Activated CD4-positive, alpha-beta T cell treated with anti-CD3 and anti-CD28 coated beads, Interleukin-10, Interleukin-2, amounts not matched to agents 100 ng/mL and 50 ng/mL, durations not matched to agents 16 hours and 8 hours (primary cell): ENCODE measurements at regions not wholly inside any gene's neighbourhood (a gene's known extent, or its start where the extent isn't known, plus 50 kb on each side); places are given as distances from the start of the nearest gene placed in this dataset.
"Not testable (repeated sequence)": the region's sequence is repeated elsewhere in the genome, so short reads cannot be mapped to it uniquely, and the experiment has no call there.

ENCODE experiments used
- DNase-seq: peaks from one replicate; pipeline ENCODE4 v3.0.0-alpha.2; 2020

DNA sequence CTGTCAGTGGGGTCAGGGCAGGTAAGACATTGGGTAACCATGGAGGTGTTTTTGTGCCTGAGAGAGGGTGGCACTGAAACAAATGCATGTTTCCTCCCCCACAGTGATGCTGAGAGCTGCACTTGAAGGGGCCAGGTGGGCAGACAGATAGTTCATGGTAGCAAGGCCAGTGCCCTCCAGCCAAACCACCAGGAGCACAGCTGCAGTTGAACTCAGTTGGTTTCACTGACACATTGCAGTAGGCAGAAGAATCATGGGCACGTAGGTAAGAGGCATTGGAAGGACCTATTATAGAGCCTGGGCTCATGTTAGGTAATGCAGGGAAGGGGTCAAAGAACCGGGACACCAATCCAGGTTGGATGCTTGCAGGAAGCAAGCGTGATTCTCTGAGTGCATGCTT lies 93.2 kb upstream of the ARL4C start:
- DNase-seq = no peak

DNA sequence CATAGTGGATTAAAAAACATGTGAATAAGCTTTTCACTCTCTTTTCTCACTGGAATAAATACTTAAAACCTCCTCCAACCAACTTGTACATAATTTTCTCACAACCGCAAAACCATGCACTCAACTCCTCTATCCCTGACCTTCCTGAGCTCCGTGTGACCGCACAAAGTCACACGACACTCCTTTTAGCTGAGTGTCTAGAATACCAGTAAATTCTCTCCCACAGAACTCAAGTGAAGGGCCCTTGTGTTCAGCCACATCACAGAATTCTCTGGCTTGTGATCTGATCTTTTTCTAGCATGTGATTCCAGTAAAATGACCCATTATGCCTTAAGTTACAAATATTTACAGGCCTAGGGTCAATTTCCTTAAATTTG lies 91.2 kb upstream of the ARL4C start:
- no peak for DNase-seq

DNA sequence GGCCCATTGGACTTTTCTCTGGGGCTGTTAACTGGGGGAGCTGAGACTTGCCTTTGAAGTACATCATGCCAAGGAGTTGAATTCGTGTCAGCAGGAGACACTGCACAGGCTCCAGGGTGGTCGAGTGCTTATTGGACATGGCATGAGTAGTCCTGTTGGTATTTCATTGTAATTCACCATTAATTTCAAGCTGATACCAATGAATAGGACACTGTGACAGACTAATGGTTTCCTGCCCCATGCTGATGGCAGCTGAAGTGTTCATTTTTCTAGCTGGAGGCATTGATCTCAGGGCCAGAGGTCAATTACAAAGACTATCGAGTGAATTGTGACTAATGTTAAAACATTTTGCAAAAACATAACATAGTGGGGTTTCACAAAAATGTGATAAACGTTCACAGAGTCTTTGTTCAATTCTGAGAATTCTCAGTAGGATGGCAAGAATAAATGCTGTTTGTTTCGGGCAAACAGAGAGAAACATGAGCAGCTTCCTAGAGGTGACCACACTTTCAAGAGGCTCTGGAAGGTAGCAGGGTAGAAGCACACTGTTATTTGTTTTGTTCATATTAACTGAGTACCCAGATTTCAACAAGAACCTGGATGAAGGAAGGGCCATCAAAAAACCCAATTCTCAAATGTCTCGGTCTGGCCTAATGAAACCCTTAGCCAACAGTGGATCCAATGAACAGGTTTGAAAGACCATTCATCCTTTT lies 90.6 kb upstream of the ARL4C start:
- no peak for DNase-seq

DNA sequence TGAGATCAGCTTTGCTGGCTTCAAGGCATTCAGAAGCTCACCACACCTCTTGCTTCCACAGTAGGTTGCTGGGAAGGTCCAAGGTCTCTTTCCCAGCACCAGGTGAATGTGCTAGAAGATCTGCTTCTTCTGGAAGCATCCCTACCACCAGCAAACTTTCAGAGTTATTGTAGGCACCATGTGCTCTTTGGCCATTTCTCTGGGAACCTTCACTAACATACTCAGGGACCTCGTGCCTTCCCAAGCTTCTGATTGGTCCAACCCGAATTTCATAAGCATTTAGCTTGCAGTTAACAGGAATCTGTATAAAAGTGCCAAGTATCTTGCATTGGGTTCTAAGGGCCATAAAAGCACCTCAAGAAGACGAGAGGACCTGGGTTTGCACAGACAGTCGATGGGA lies 86.5 kb upstream of the ARL4C start:
- no peak for DNase-seq

DNA sequence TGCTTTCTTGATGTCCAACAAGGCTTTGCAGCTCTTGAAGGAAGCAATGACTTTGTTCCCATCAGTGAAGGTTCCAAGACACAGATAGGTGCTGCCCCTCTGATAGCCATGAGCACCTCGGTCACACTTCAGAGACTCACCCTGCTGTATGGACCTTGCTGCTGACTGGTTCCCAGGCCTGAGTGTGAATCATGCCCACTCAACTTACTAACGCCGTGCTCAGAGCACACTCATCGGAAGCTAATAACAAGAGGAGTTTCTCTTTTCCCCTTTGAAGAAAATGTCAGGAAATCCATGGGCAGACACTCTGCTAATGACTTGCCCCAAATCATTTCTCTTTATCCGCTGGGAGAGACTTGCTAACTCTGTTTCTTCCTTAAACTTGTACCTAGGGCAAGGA lies 83.8 kb upstream of the ARL4C start:
- no peak for DNase-seq

DNA sequence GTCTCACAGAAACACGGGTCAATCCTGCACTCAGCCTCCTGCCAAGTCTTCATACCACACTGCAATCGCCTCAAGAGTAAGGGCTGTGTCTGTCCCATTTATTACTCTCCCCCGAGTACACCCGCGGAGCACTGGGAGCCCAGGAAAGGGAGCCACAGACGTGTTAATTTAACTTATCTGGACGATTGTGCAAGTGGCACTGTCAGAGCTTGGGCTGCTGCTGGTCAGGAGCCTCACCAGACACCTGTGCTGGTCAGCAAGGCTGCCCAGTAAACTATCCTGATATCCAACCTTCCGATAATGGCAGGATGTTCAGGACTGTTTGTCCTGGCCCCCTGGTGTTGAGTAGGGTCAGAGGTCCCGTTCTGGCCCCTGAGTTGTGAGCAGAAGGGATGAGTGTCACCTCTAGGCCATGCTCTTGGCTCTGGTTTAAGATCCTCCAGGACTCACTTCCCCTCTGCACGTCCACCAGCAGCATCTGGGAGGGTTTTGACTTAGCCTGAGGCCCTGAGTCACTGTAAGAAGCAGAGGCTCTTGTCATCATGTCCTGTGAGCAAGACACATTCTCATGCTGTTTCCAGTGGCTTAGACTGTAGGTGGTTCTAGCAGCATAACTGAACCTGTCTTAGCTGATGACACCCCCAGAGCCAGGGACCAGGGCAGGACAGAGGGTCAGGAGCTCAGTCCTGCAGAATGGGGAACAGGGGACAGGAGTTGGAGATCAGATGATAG lies 82.5 kb upstream of the ARL4C start:
- no peak for DNase-seq

DNA sequence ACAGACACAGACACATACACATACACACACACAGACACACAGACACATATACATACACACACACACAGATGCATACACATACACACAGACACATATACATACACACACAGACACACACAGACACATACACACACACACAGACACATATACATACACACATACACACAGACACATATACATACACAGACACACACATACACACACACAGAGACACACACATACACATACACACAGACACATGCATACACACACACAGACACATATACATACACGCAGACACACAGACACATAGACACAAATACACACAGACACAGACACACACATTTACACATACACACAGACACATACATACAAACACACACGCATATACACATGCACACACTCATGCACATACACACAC lies 81.5 kb upstream of the ARL4C start:
- DNase-seq = no peak

DNA sequence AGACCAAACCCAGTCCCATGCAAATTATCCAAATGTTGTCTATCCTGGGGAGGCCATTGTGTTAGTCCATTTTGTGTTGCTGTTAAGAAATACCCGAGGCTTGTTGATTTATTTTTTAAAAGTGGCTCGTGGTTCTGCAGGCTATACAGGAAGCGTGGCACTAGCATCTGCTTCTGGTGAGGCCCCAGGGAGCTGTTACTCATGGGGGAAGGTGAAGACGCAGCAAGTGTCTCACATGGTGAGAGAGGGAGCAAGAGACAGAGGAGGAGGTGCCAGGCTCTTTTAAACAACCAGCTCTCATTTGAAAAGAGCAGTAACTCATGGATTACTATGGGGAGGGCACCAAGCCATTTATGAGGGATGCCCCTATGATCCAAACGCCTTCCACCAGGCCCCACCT lies 80.3 kb upstream of the ARL4C start:
- no peak for DNase-seq

DNA sequence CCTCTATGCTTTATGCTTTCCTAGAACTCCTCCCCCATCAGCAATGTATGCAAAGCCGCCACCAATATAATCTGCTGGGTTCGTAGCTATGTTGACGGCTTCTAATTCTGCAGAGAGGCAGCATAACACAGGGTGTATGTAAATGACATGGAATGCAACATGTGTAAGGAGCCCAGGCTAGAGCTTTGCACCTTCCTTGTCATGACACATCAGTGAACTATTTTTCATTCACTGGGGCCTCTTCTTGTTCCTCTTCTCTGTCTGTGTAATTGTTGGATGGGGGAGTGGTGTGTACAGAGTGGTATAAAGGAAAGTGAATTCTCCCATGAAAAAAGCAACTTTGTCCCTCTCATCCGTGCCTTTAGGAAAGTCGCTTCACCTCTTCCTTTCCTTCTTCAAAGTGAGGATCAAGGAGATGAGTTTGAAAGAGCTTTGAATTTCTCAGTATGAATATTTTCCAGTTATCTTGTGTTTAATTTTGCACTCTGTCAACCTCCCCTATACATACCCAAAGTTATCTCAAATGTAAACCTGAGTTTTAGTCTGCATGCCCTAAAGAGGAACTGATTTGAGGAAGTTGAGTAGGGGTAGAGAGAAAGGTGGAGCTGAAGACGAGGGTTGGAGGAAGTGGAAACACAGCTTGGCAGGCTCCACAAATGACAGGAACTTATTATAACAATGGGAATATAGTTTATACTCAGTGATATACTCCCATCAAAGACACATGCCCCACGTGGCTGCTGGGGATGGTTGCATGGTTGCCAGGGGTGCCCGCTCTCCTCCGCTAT lies 74.9 kb upstream of the ARL4C start:
- no peak for DNase-seq

DNA sequence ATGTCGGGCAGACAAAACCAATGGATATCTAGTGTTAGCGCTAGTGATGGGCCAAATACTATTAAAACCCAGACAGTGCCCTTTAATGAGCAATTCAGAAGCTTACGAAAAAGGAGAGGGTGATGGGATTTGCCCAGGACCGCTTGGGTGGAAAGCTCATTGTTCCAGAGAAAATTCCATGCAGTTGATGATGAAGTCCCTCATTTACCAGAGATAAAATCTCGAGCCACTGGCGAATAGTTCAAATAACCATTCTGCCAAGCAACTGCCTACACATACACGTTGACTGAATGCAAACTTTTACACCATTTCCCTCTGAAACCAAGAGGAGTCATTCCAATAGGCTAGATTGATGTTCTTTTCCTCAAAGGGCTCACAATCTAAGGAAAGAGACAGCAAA lies 73.6 kb upstream of the ARL4C start:
- no peak for DNase-seq

DNA sequence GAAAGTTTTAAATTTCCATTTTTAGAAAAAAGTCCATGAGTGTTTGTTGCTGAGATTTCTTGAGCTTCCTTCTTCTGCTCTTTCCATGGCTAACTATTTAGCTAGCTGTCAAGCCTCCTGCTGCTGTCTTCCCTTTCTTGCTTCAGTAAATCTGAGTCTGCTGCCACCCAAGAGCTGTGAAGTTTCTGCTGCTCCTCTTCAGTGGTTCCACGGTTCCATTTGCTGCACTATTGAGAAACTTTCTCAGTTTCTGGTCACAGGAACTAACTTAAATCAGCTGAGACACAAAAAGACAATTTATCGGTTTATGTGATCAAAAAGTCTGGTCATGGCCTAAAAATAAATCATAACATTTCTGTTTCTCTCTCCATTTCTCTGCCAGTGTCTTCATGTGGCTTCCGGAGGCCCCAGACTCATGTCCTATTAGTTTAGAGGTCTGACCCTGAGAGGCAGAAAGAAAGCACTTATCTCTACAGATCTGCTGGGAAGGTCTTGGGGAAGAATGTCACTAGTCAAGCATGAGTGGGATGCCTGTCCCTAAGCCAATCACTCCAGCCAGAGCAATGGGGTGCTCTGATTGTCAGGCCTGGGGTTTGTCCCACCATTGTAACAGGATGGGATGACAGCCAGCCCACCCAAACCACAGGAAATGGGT lies 73.0 kb upstream of the ARL4C start:
- no peak for DNase-seq

DNA sequence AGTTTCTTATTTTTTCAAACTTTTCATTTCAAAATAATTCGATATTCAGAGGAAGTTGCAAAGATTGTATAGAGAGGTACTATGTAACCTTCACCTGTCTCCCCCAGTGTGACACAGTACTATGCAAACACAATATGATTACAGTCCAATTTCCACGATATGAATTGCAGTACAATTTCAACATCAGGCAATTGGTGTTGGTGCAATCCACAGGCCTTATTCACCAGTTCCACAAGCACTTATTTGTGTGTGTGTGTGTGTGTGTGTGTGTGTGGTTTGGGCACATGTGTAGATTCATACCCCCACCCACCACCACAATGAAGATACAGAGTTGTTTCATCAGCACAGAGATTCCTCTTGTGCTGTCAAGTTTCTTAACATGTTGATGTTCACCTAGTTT lies 69.7 kb upstream of the ARL4C start:
- no peak for DNase-seq

DNA sequence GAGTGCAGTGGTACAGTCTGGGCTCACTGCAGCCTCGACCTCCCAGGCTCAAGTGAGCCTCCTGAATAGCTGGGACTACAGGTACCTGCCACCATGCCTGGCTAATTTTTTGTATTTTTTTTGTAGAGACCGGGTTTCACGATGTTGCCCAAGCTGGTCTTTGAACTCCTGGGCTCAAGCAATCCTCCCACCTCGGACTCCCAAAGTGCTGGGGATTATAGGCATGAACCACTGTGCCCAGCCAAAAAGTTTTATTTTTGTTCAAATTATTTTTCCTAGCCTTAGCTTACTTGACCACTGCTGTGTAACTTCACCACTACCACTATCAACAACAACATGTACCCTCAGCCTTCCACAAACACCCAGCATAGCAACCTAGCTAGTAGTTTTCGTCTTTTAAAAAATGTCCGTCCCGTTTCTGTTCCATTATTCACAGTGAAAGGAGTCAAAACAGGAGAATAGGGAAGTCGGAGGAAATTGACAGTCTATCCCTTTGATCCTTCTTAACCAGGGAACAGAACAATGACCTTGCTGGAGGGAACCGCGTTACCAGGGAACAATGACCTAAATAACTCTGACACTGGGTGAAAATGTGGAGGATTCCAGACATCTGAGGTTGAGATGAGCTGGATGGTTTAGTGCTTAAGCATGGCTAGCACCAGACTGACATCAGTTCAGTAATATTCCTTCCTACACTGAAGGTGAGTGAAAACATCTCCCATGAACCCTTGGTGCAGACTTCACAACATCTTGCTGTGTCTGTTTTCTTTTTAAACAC lies 69.2 kb upstream of the ARL4C start:
- no peak for DNase-seq

DNA sequence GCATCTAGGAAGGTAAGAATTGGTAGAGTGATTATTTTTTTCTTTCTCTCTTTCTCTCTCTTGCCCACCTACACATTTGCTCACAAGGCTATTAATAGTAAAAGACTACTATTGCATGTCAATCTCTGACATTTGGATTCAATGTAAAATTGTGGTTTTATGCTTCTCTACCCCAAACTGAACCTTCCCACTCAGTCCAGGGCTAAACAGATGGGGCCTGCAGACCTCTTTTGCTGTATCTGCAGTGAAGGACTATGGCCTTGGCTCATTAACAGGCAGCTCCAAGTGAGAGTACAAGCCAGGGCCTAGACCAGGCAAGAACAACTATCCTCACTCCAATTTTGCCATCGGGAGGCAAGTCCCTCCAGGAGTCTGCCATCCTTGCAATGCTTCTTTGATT lies 68.3 kb upstream of the ARL4C start:
- DNase-seq = no peak

DNA sequence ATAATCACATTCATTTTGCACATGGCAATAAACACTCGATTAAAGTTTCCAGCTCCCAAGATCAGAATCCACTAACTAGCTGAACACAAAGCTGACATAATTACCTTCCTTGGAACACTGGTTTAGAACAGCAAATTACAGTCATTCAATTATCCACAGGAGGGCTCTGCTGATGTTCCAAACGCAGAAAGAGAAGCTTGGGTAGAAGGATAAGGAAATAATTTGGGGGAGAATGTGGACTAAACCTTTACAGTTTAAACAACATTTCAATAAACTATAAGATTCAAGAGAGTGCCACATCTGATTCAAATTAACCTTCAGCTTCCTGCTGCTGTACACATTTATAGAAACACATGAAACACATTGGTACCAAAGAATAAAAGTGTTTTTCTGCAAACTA lies 67.8 kb upstream of the ARL4C start:
- DNase-seq = no peak

DNA sequence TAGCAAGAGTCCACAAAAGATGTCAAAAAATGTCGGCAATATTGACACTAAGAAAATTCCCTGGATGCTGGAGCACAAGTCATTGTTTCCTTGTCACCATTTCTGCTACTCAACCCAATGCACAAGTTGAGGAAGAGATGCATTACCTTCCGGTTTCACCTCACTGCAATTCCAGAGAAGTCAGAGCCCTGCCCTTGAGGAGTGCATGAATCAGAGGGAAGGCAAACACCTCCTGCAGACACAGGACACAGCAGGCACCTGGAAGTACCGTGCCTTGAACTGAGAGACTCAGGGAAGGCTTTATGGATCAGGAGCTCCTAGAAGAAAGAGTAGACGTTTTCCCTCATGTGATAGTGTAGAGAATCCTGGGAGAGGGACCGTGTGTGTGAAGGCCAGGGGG lies 62.7 kb upstream of the ARL4C start:
- no peak for DNase-seq

DNA sequence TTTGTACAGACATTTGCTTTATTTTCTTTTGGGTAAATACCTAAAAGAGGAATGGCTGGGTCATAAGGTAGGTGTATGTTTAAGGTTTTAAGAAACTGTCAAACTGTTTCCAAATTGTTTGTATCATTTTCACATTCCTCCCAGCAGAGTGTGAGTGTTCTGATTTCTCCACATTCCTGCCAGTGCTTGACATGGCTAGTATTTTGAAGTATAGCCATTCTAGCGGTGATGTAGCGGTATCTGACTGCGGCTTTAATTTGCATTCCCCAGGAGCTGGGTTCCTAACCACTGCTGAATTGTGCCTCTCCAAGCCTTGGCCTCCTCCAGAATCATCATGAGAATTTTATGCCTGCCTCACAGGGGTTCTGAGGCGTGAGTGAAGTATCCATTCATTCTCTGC lies 61.8 kb upstream of the ARL4C start:
- DNase-seq = no peak

DNA sequence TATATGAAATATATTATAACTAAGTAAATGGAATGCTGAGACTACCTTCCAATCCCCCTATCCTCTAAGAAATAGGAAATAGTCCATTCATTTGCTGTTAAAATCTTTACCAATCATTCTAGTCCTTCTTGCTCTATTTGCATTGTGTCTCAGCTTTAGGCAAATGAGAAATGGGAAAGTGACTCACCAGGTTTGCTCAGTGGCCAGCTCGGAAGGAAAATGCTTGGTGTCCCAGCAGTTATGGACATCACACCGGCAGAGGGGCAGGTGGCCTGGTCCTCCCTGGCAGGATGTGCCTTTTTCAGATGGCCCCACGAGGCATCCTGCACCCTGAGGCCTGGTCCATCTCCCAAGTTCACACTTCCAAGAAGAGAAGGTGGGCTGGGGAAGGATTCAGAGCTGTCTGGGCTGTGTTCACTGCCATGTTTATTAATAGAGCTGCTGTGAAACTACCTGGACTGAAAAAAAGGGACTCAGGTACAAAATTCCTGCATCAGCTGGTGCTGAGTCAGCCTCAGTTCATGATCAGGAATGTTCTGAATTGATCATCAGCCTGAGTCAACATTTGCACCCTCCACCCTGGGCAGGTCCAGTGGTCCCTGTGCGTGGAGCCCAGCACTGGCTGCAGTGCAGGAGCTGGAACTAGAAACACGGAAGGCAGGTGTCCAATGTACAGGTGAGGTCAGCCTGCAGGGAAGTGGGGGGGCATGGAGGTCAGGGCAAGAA lies 60.1 kb upstream of the ARL4C start:
- DNase-seq = no peak

DNA sequence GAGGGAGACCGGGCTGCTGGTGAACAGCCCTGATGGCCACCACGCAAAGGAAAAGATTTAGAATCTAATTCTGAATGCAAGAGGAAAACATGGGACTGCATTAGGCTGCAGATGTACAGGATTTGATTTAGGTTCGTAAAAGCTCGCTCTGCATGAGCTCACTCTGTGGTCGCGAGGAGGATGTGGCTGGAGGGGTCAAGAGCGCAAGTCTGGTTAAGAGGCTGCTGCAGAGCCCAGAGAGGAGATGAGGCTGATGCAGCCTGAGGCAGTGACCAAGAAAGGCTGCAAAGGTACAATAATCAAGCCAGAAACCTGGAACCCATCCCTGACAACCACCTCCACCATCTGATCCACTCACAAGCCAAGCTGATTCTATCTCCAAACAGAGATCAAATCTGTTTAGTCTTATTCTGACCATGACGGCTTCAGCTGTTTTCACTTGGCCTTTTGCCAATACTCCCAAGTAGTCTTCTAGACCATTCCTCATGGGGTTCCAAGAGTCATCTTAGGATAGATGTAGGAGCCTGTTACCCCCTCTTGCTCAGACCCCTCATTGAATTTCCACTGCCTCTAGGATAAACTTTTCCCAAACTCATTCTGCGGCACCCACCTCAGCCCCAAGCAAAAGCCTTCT lies 58.9 kb upstream of the ARL4C start:
- DNase-seq = no peak

DNA sequence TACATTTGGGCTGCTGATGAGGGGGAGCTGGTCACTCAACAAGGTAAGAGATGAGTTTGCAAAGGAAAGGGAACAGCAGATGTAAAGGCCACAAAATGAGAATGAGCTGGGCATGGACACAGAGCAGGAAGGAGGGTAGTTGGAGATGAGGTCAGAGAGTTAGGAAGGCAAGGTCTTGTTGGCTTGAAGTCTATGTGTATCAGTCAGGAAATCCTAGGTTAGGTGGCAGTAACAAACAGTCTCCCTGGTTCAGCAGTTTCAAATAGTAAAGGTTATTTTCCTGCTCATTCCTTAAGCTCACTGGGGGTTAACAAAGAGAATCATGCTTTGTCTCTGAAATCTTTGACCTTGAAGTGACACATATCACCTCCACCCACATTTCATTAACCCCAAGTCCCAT lies 58.3 kb upstream of the ARL4C start:
- DNase-seq = no peak

DNA sequence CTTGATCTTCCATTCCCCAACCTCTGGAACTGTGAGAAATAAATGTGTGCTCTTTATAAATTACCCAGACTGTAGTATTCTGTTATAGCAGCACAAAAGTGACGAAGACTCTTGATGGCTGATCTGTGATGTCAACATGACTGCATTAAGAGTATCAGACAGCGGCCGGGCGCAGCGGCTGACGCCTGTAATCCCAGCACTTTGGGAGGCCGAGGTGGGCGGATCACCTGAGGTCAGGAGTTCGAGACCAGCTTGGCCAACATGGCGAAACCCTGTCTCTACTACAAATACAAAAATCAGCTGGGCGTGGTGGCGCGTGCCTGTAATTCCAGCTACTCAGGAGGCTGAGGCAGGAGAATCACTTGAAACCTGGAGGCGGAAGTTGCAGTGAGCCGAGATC lies 56.3 kb upstream of the ARL4C start:
- not testable (repeated sequence) for DNase-seq
